Keratinocyte (primary cell): ENCODE measurements at regions not wholly inside any gene's neighbourhood (a gene's known extent, or its start where the extent isn't known, plus 50 kb on each side); places are given as distances from the start of the nearest gene placed in this dataset.

ENCODE experiments used
- DNase-seq: peaks from one replicate; pipeline ENCODE4 v3.0.0-alpha.2; 2011; ENCODE audit warnings: low read depth, missing footprints, low spot score
- FAIRE-seq: peaks from 2 replicates; lab custom pipeline; 2011; peaks lifted over from hg19 to GRCh38; lab: Jason Lieb, UNC
- H2AFZ ChIP-seq: 2 replicates; pipeline ENCODE4 v1.6.0; 2012; ENCODE audit warnings: low read length, control low read depth, inconsistent platforms; ENCODE audit not compliant: control insufficient read depth
- H3K27ac ChIP-seq: 2 replicates; pipeline ENCODE4 v1.5.1; 2011; ENCODE audit warnings: low read length; ENCODE audit not compliant: control insufficient read depth, insufficient read depth
- H3K27me3 ChIP-seq: 3 replicates; pipeline ENCODE4 v1.6.0; 2011; ENCODE audit warnings: low read length; ENCODE audit not compliant: control insufficient read depth, insufficient read depth; ENCODE audit errors: extremely low read depth
- H3K36me3 ChIP-seq, 2 experiments: 2 replicates in 1 of 2; 3 replicates in 1 of 2; pipeline ENCODE4 v1.5.1; 2011; ENCODE audit warnings: low read length in 2 of 2, mild to moderate bottlenecking in 1 of 2; ENCODE audit not compliant: control insufficient read depth in 2 of 2, insufficient read depth in 2 of 2; ENCODE audit errors: extremely low read depth in 1 of 2
- H3K4me1 ChIP-seq: 3 replicates; pipeline ENCODE4 v1.5.1; 2011; ENCODE audit warnings: low read length; ENCODE audit not compliant: control insufficient read depth, insufficient read depth; ENCODE audit errors: extremely low read depth
- H3K4me2 ChIP-seq: 3 replicates; pipeline ENCODE4 v1.6.0; 2011; ENCODE audit warnings: low read depth, low read length; ENCODE audit not compliant: control insufficient read depth, insufficient read depth; ENCODE audit errors: extremely low read depth
- H3K4me3 ChIP-seq, 3 experiments: fragments of 200-600 bp in 1 of 3; sonication (generic) in 1 of 3; 2 replicates in 2 of 3; 3 replicates in 1 of 3; pipeline ENCODE4 v1.5.1; 2011 to 2016; ENCODE audit warnings: low read length in 3 of 3, mild to moderate bottlenecking in 3 of 3, control low read depth in 2 of 3, inconsistent platforms in 1 of 3, low read depth in 1 of 3, mixed read lengths in 1 of 3, mixed run types in 1 of 3, moderate library complexity in 1 of 3; ENCODE audit not compliant: control insufficient read depth in 2 of 3, insufficient read depth in 2 of 3; ENCODE audit errors: extremely low read depth in 1 of 3
- H3K79me2 ChIP-seq: 2 replicates; pipeline ENCODE4 v1.6.0; 2012; ENCODE audit warnings: low read length; ENCODE audit not compliant: control insufficient read depth, insufficient read depth
- H3K9ac ChIP-seq: 3 replicates; pipeline ENCODE4 v1.6.0; 2011; ENCODE audit warnings: low read length; ENCODE audit not compliant: control insufficient read depth, insufficient read depth; ENCODE audit errors: extremely low read depth
- H3K9me1 ChIP-seq: 3 replicates; pipeline ENCODE4 v1.6.0; 2011; ENCODE audit warnings: low read length; ENCODE audit not compliant: control insufficient read depth, insufficient read depth; ENCODE audit errors: extremely low read depth
- H3K9me3 ChIP-seq: 2 replicates; pipeline ENCODE4 v1.5.1; 2012; ENCODE audit warnings: low read depth, low read length; ENCODE audit not compliant: control insufficient read depth
- H4K20me1 ChIP-seq: 3 replicates; pipeline ENCODE4 v1.6.0; 2011; ENCODE audit warnings: low read length; ENCODE audit not compliant: control insufficient read depth, insufficient read depth; ENCODE audit errors: extremely low read depth
- CTCF ChIP-seq, 3 experiments: IDR thresholded peaks in 1 of 3; conservative IDR thresholded peaks in 1 of 3; optimal IDR thresholded peaks in 1 of 3; 2 replicates in 2 of 3; 3 replicates in 1 of 3; pipeline versions ENCODE3 to v1.5.1; 2011; ENCODE audit warnings: low read length in 3 of 3, mild to moderate bottlenecking in 3 of 3, moderate library complexity in 2 of 3, control low read depth in 1 of 3, inconsistent platforms in 1 of 3; ENCODE audit not compliant: insufficient read depth in 2 of 3; ENCODE audit errors: extremely low read depth in 1 of 3
- EZH2 ChIP-seq: IDR thresholded peaks from one replicate; pipeline ENCODE4 v1.6.1; 2012; ENCODE audit warnings: inconsistent platforms, mild to moderate bottlenecking, low read length, moderate library complexity
- dilution Hi-C: fragments of 300-500 bp; cut with MboI; formaldehyde crosslinking; loops from one replicate; pipeline ENCODE4 v1.7.0; 2020; ENCODE audit warnings: low sequenced_read_pairs; ENCODE audit not compliant: extremely low pct_ligation_motif_present

- H3K4me2 ChIP-seq = no peak overlapping the region
- TF ChIP-seq EZH2 (no peak), CTCF (optimal IDR thresholded peaks at IDR 0.05 in 1 of 3, IDR thresholded peaks at IDR 0.05 in 1 of 3, conservative IDR thresholded peaks at IDR 0.05 in 1 of 3; ENCODE audit: extremely low read depth in 1 of 3, insufficient read depth in 2 of 3, low read length in 3 of 3) (no peak)
- H4K20me1 ChIP-seq = no peaks in the 10 kb centered on the region
- dilution Hi-C loops = no loop called here
- no peaks in the 10 kb centered on the region for H3K9me1 ChIP-seq
- H3K27me3 ChIP-seq = no peaks in the 10 kb centered on the region
- no peak overlapping the region for H3K9ac ChIP-seq
- no peak for FAIRE-seq
- no peaks in the 10 kb centered on the region for H3K79me2 ChIP-seq
- no peaks in the 10 kb centered on the region for H3K36me3 ChIP-seq
- H3K27ac ChIP-seq = no peak overlapping the region
- no peaks in the 10 kb centered on the region for H3K4me1 ChIP-seq
- H3K9me3 ChIP-seq = no peaks in the 10 kb centered on the region
- H2AFZ ChIP-seq = no peak overlapping the region
- DNase-seq = no peak
- H3K4me3 ChIP-seq = no peak overlapping the region
Measured at GRCh38 chr4:36687681-36688080, 406.3 kb downstream of the DTHD1 start.

- H3K36me3 ChIP-seq = no peaks in the 10 kb centered on the region
- no peaks in the 10 kb centered on the region for H3K4me1 ChIP-seq
- dilution Hi-C loops = no loop called here
- no peak overlapping the region for H3K4me3 ChIP-seq
- H3K9me1 ChIP-seq = no peaks in the 10 kb centered on the region
- no peaks in the 10 kb centered on the region for H3K79me2 ChIP-seq
- H3K9me3 ChIP-seq = no peaks in the 10 kb centered on the region
- H2AFZ ChIP-seq = no peak overlapping the region
- H3K9ac ChIP-seq = no peak overlapping the region
- no peak overlapping the region for H3K27ac ChIP-seq
- H3K4me2 ChIP-seq = no peak overlapping the region
- no peak for TF ChIP-seq CTCF (optimal IDR thresholded peaks at IDR 0.05 in 1 of 3, IDR thresholded peaks at IDR 0.05 in 1 of 3, conservative IDR thresholded peaks at IDR 0.05 in 1 of 3; ENCODE audit: extremely low read depth in 1 of 3, insufficient read depth in 2 of 3, low read length in 3 of 3)
- no peak for TF ChIP-seq EZH2
- DNase-seq (no peak), FAIRE-seq (no peak)
- H4K20me1 ChIP-seq = no peaks in the 10 kb centered on the region
- no peaks in the 10 kb centered on the region for H3K27me3 ChIP-seq
Measured at GRCh38 chr4:36692586-36692985, 411.2 kb downstream of the DTHD1 start.
